Umbilical cord (tissue), 1 donor: ENCODE measurements at regions not wholly inside any gene's neighbourhood (a gene's known extent, or its start where the extent isn't known, plus 50 kb on each side); places are given as distances from the start of the nearest gene placed in this dataset.
"Not testable (repeated sequence)": the region's sequence is repeated elsewhere in the genome, so short reads cannot be mapped to it uniquely, and the experiment has no call there.

Experiments
- DNase-seq: peaks from one replicate; pipeline ENCODE4 v3.0.0-alpha.2; 2015; ENCODE audit warnings: low spot score

DNA sequence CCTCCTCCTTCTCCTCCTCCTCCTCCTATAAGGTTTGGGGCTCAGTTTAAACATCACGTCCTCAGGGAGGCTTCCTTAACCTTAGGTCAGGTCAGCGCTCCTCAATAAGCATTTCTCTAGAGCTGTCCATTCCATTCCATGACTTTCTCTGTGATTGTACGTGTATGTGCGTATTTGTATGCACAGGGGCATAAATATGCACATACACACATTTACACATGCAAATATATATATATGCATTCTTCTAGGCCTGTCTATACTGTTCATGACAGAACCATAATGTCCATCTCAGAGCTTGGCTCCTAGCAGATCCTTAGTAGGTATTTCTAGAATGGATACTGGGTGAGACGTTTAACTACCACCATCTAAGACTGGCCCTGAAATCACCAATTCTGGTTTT is 258.6 kb downstream of the STIM2 start:
- no peak for DNase-seq

DNA sequence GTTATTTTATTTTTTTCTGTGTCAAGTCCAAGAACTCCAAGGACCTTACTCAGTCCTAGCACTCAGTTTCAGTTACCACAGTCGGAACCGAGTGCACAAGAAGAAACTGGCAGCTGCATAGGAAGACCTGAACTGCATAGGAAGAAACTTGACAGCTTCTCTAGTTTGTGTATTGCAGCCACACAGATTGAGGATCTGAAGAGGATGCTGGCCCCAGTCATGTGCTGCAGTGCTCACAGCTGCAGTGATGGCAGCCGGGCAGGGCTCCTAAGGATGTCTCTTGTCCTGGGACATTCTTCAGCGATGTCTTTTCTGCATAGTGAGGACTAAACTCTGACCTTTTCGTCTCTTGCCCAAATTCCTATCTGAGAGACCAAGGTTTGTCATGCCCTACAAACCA is 261.2 kb downstream of the STIM2 start:
- no peak for DNase-seq

DNA sequence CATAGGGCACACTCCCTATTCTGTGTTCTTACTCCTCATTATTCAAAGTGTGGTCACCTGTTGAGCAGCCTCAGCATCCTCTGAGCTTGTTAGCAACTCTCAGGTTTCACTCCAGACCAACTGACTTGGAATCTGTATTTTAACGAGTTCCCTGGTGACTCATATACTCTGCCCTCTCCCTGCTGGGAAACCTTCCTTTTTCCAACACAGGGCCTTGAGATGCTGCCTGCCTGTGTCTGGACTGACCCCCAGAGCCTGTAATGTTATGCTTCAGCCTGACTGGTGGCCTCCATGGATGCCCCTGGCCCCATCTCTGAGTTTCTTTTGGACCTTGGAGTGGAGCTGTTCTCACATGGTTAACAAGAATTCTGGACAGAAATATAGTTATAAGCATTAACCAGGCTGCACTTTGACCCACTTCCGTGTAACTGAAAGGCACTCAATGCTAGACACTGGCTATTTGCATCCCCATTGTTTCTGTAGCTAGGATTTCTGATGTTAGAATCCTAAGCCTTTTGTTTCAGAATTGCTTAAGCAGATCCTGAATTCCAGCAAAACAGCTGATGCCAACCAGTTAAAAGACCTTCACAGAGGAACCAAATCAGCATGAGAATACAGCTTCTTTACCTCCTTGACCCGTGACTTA is 262.6 kb downstream of the STIM2 start:
- no peak for DNase-seq

DNA sequence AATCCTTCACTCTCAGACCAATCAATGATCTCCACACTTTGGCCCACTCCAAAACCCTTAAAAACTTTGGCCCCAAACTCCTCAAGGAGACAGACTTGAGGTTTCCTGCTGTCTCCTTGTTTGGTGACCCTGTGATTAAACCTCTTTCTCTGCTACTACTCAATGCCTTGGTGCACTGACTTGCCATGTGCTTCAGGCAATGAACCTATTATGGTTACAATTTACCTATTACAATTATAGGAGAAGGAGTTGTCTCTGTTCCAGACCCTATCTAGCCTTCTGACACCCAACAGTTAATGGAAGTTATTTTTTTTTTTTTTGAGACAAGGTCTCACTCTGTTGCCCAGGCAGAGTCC is 263.1 kb downstream of the STIM2 start:
- no peak for DNase-seq

DNA sequence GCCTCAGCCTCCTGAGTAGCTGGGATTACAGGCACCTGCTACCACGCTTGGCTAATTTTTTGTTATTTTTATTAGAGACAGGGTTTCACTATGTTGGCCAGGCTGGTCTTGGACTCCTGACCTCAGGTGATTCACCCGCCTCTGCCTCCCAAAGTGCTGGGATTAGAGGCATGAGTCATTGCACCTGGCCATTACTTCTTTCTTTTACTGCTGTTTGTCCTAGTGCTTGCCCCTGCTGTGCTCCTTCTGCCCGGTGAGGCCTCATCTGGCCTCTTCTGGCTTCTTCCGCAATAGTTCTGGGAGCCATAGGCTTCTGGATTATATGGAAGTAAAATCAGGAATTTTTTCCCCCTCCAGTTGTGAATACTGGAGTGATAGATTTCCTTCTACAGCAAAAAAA is 266.3 kb downstream of the STIM2 start:
- DNase-seq = not testable (repeated sequence)

DNA sequence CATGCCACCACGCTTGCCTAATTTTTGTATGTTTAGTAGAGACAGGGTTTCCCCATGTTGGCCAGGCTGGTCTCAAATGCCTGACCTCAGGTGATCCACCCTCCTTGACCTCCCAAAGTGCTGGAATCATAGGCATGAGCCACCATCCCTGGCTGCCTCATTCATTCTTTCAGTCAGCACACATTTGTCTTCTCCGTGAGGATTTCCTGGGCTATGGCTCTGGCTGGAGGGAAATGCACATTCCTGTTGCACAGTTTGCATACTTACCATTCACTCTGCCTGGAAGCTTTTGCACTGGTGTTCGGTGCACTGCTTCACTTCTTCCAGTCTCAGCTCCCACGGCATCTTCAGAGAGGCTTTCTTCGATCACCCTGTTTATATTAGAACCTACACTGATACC is 267.8 kb downstream of the STIM2 start:
- DNase-seq = no peak

DNA sequence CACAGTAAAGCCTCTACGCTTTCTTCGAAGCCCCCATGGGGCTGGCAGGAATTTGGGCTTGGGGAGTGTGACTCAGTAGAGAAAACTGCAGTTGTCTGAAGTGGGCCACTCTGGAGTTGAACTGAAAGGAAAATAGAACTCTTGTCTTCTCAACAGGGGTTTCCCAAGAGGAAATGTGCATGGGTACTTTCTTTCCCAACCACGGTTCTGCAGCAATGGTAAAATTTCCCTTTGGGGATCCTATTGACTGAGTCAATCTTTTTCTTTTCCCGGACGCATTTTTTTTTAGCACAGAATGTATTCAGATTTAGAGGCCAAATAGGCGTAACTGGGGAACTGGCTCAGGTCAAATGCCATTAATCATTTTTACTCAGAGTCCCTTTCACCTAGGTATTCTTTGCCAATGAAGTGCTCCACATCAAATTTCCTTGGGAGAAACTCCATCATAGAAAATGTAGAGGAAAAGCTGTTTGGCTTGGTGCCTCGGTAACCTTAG is 269.3 kb downstream of the STIM2 start:
- no peak for DNase-seq

DNA sequence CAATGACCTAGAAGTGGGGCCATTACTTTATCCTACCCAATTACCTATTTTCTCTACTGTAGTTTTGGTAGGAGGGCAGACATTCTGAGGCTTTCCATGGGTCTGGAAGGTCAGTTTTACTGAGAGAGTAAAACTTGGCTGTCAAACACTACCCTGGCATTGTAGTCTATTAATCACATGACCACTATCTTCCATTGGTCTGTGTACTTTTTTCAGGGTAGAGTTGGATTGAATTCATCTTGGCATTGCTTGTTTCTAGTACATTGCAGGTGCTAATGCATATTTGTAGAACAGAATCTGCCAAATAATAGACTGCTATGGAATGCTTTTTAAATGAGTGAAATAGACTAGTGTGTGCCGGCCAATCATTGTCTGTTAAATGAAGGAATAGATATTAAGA is 271.9 kb downstream of the STIM2 start:
- no peak for DNase-seq

DNA sequence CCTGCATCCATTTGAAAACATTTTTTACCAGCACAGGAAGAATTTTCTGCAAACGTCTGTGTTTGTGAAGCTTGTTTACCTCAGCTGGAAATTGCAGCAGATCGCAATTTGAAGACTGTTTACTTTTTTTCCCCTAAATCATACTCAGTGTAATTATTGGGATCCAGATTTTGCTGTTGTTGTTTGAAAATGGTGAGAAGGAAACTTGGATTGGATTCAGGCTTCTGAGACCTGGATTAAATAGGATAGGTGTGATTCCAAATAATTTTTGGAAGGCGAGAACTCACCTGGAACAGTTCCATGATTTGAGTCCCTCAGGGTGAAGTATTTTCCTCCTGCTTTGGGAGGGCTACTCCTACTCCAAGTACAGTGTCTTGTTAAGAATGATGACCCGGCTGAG is 279.8 kb downstream of the STIM2 start:
- no peak for DNase-seq

DNA sequence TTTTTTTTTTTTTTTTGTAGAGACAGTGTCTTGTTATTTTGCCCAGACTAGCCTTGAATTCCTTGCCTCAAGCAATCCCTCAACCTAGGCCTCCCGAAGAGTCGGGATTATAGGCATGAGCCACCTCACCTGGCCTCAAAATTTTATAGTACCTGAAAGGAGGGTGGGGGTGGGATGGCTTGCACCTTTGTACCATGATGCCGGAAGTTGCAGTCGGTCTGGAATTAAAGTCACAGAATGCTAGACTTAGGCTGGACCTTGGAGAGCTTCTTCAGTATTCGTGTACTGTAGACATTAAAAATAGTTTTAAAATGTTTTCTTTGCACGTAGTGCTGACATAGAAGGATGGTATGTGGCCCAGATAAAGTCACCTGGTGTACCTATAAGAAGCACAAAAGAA is 280.9 kb downstream of the STIM2 start:
- no peak for DNase-seq

DNA sequence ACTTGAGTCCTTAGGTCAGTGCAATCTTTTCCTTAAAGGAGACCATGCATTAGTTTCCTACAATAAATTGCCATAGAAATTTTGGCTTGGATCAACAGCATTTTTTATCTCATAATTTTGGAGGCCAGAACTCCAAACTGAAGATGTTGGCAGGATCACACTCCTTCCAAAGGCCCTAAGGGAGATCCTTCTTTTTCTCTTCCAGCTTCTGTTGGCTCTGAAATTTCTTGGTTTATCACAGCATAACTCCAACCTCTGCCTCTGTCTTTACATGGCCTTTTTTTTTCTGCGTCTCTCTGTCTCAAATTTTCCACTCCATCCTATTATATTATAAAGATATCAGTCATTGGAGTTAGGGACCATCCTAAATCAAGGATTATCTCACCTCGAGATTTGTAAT is 282.2 kb downstream of the STIM2 start:
- no peak for DNase-seq

DNA sequence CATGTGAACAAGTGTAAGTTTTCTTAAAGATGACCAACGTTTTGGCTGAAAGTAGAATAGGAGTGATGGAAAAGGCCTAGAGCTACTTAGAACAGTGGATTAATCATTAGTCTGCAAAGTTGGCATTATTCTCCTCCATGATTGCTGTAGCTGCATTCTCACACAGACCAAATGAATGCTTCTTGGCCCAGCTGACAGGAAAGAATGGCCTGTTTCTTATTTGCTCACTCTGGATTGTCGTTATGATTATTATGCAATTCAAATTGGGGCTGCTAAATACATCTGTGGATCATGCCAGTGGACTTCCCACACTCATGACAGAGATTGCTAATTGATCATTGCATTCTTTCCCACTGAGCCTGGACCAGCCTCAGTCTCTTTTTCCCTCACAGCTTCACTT is 285.0 kb downstream of the STIM2 start:
- DNase-seq = no peak

DNA sequence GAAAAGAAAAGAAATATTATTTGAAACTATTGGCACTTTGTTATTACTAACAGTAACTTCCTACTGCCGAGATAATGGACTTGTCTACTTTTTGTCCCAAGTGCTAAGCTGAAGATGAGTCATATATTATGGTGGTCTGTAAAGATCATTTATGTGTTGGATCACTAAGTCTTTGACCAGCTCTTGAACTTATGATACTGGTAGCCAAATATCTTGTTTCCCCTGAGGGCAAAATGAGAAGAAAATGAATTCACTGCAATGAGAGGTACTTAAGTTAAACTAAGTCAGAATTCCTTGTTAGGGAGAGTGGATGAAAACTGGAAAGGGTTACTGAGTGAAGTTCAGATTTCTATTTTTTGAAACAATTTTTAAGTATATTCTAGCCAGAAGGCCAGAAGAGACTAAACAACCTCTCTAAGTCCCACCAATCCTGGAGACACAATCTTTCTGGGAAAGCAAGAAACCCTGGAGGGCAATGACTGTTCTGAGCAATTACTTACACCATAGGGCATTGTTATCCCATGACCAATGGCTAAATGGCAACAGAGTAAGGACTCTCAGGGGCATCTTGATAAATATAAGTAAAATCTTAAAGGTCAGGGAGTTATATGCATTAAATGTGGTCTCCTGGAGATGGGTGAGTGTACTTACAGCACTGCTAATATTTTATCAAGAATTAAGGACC is 287.7 kb downstream of the STIM2 start:
- DNase-seq = no peak

DNA sequence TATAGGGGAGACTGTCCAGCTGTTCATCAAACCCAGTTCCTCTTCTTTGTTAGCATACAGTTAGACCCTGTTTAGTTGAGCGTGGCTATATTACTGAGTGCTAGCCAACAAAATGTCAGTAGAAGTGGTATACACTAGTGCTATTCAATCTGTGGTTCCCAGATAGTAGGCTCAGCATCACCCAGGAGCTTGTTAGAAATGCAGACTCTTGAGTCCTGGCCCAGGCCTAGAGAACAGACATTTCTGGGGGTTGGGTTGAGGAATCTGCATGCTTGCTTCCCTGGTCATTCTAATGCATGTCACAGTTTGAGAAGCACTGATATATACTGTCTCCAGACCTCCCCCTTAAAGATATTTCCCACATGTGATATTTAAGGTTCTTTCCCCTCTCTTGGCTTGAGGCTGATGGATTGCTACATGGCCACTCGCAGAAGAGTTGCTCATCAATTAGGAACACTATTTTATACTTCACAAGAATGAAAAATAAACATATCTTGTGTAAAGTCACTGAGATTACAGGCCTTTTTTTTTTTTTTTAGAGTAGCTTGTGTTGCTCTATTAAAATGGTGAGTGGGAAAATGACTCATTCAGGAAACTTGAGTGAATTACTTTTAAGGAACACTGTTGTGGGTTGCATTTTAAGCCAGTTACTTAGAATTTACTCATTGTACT is 289.0 kb downstream of the STIM2 start:
- no peak for DNase-seq

DNA sequence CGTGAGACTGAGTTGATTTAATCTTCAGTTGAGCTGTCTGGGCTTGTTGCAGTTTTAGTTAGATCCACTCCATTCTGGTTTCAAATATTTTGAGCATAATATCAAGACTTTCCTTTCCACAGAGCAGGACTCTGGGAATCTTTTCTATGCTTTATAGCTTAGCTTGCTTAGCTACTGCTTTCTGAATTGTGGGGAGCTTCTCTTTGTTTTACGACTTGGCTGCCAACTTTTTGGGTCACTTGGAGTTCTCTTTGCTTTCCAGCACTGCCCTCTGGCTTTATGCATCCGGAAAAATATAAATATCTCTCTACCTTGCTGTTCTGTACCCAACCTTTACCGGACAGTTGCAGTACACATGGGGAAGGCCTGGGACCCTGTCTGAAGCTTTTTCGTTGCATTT is 292.1 kb downstream of the STIM2 start:
- no peak for DNase-seq

DNA sequence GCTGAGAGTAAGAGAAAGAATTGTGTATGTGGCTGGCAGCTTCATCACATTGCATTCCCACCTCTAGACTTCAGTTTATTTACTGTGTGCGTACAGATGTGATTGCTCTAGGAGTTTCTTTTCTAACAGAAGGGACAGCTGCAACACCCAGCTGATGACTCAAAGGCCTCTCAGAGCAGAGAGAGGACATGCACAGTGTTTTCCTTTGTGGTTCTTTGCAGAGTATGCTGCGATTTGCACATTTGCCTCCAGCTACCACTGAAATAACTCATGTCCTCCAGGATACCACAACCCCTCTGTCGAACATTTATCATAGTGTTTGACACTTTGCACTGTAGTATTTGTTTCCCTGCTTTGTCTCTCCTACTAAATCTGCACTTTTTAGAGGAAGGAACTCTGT is 294.1 kb downstream of the STIM2 start:
- DNase-seq = peak; percentile 18

DNA sequence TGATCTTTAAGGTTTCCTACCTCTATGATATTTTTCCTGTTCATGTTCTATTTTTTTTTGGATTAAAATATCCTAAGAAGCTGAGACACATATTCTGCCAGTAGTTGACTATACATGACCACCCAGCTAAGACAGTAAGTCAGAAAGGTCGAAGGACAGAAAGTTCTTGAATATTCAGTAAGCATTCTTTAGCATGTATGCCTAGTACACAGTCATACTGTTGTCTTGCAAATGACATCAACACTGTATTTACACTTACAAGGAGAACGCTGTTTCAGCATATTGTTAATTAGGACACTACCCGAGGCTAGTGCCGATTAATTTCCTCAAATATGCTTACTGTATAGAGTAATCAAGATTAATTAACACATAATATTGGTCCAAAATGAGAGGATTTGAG is 300.6 kb downstream of the STIM2 start:
- no peak for DNase-seq

DNA sequence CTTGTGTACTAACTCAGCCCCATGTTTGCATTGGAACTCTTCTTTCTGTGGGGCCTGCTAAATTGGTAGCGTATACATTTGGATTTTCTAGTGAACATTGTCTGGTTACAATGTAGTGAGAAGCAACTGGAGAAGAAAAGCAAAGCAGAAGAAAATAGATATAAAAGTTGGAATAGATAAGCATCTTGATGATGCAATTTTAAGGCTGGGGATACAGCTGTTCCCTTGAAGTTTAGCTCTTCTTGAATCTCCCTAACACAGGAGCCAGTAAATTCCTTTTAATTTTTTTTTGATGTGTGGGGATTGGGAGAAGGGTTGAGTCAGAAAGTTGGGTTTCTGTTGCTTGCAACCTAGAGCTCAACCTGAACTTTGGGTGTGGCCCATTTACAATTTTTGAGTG is 308.1 kb downstream of the STIM2 start:
- DNase-seq = no peak

DNA sequence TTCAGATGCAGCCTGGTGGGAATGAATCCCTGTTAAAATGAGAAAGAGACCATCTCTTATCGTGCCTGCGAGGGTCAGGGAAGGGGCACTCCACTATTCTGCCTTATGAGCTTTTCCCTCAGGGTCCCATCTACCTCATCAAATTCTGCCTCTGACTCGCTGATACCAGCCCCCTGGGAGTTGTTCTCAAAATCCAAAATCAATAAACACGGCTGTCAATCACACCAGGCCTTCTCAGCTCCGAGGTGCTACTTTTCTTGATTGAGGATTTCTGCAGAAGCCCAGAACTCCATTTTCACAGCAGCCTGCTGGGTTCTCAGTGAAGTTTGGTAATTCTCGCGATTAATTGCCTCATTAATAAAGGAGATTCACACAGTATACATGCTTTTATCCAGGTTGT is 312.6 kb downstream of the STIM2 start:
- no peak for DNase-seq

DNA sequence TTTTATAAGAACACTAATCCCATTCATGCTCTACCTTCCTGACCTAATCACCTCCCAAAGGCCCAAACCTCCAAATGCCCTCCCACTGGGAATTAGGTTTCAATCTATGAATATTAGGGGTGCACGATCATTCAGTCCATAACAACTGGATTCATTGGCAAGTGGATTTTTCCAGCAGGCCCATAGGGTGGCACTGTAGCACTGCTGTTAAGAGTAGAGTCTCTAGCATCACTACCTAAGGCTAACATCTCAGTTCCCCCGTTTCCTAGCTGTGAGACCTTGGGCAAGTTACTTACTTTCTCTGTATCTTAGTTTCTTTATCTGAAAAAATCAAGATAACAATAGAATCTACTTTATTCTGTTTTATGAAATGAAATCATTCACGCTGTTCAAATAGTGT is 315.8 kb downstream of the STIM2 start:
- DNase-seq = peak; percentile 51

DNA sequence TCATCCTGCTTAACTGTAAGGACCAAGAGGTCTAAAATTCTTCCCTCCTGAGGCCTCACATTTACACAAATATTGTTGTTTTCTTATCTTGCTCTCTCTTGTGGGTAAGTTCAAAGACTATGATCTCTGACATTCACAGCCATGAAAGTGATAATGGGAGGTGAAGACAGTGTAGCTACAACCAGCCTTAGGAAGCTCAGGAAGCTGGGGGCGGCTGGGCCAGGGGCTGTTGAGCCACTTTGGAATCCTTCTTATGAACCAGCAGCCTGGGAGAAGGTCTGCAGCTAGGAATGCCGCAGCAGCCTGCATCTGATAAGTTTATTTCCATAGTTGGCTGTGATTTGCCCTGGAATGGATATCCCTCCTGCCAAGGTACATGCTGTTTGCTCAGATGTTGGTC is 316.2 kb downstream of the STIM2 start:
- DNase-seq = no peak

DNA sequence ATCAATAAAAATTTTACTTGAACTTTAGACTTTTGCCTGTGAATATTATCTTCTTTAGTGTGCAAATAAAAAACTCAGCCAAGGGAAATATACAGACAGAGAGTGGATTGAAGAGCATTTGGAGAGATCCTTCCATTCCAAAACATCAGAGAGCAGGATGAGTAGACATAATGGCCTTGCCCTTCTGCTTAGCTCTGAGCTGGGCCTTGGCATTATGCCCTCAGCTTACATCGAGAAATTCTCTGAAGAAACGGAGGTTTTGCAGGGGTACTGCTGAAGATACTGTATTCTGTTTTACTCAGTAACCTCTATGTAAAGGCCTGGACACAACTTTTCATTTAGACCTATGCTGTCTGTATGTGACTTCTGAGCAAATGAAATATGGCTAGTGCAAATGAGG is 317.4 kb downstream of the STIM2 start:
- DNase-seq = peak; percentile 70

DNA sequence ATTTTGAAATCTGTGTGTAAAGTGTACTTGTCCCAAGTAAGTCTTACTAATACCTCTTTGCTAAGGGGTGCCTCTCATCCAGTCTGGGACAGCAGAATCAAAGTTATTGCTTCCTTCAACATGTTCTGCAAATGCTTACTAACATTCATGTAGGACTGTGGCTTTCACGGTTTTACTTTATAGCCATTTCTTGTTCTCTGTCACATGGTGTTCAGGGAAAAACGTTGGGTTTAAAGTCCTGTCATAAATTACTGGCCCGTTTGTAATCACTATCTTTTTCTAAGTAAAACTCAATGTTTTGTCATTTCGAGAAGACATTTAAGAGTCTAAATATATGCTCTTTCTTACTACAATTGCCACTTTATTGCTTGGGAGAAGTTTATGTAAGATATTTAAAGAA is 321.1 kb downstream of the STIM2 start:
- DNase-seq = no peak
